CD4-positive, alpha-beta T cell treated with Interleukin-4 for 1 hour (primary cell): ENCODE measurements at regions not wholly inside any gene's neighbourhood (a gene's known extent, or its start where the extent isn't known, plus 50 kb on each side); places are given as distances from the start of the nearest gene placed in this dataset.
"Not testable (repeated sequence)": the region's sequence is repeated elsewhere in the genome, so short reads cannot be mapped to it uniquely, and the experiment has no call there.

Source experiments
- DNase-seq, 2 donors: peaks; one replicate each; pipeline ENCODE4 v3.0.0-alpha.2; 2020 to 2022

DNA sequence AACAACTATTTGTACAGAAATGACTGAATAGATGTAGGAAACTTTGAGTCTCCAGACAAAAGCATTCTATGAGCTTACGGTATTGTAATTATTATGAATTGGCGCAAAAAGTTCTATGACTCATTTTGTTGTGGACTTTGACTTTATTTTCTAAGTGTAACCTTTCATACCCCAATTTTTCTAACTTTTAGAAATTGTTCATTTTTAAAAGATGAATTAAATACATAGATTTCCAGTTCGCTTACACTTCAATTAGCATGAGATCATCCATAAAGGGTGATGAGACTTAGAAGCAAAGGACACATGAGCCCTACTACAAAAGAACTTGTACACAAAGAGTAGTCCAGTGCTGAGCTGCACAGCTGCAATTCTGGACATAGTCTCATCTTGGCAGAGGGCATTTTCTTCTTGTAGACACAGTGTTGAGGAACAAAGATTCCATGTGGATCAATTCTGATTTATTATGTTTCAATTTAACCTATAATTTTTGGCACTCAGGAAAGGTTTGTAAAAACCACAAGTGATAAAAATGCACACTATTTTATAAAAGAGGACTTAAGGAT, 431.1 kb downstream of the LRRIQ3 start:
- no peak for DNase-seq

DNA sequence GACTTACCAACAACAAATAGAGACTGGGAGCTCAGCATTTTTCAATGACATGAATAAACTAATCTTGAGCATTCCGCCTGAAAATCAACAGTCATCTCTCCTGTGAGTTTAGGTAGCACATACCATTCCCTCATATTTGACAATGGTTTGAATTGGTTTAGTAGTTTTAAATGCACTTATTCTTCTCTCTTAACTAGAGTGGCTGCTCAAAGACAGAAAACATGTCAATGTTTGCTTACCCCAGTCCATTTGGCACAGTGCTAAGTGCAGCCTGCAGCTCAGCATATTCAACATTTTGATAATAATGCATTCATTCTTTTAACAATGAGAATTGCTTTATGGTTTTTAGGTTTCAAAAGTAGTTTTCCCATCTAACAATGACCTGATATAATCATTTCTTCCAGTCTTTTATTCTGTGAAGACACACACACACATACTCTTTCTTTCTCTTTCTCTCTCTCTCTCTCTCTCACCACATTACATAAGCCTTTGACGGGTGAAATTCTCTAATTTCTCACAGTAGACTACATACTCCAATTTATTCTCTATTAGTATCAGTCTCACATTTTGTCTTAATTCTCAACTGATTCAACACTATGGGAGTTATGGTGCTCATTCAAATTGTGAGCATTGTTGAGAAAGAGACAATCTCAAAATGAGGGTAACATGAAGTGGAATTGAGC, 432.3 kb downstream of the LRRIQ3 start:
- DNase-seq: no peak

DNA sequence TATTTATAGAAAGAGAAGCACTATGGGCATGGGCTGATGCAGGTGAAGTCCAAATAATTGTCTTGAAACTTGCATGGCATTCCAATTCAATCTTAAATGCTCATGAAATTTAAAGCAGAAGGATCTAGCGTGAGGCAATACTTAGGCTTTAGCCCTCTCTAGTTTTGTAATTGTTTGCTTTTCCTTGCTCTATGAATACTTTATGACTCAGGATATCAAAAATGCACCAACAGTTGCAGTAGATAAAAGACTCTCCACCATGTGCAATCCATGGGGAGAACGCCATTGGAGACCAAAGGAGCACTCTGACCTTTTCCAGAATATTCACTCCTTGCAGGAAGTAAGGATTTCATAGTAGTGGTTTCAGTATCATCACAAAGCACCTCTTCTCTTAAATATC, 436.4 kb downstream of the LRRIQ3 start:
- DNase-seq: no peak

DNA sequence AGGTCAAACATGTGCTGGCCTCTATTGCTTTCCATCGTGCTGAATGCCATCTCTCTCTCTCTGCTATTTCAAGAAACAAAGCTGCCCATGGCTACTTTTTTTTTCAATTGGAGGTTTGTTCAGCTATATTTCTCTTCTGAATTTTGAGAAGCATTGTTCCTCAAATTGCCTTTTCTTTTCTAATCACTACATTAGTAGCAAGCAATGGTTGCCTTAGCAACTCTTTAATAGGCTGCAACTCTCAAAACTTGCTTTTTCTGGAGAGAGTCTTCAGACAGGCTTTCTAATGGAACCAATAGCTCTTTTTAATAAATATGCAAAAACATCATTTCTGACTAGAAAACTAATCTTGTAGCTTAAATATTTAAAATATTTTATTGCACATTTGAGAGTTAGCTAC, 439.0 kb downstream of the LRRIQ3 start:
- DNase-seq: no peak

GRCh38 chr1:73756817-73757216, 441.2 kb downstream of the LRRIQ3 start:
- DNase-seq: no peak

DNA sequence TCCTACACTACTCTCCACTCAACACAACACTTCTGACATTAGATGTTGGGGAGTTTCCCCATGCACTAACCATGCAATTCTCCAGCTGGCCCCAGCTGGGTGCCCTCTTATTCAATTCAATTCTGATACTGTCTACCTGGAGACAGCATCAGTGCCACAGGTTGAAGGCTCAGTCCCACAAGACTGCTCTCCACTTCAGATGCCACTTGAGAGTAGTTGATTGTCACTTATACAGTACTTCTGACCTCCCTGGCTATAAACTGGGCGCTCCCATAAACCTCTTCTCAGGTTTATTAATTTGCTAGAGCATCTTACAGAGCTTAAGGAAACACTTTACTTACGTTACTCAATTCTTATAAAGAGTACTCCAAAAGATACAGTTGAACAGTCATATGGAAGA, 442.3 kb downstream of the LRRIQ3 start:
- no peak for DNase-seq

DNA sequence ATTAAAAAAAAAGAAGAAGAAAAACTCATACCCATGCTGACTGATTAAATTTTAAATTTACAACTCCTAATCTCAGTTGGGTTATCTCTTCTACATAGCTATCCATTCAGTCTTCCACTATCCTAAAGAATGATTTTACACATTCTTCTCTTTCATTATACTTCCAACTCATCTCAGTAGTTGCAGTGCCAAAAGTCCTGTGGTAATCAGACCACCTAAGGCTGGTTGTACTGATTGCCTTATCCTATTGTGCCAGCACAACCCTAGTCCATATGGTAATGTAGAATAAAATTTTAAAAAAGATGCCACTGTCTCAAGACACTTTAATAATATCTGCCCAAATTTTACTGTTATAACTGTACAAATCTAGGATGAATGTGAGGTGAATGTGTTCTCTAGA, 448.0 kb downstream of the LRRIQ3 start:
- DNase-seq: no peak

DNA sequence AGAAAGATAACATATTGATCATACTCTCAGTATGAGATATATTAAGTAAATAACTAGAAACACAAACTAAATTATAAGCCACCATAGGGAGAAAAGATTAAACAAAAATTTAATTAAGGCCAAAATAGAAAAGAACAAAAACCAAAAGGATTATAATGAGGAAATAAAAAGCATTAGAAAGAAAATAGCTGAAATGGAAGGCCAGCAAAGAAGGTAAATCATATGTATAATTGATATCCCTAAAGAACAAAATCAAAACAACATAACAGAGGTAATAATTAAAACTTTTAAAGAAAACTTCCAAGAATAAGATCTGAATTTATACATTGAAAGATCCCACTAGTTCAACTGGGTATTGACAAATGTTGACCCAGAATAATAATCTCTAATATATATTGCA, 453.0 kb downstream of the LRRIQ3 start:
- no peak for DNase-seq

- DNase-seq: no peak
These were observed 461.9 kb downstream of the LRRIQ3 start for GRCh38 chr1:73736125-73736524.

DNA sequence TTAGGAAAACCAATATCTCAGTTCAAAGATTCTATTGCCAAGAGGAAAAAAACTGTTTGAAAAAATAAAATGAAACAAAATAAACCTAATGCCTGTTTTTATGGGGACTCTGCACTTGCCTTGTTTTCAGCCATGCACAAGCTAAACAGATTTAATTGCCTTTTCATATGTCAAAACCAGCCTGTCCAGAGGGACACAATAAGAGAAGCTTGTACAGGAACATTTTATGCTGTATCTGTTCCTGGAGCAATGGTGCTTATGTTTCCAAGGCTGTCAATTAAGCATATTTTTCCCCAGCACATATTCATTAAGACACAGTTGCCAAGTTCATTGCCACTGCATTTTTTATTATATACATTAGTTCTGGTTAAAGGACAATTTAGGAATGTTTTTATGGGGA, 470.9 kb downstream of the LRRIQ3 start:
- DNase-seq: no peak

GRCh38 chr1:73722055-73722454, 475.9 kb downstream of the LRRIQ3 start:
- no peak for DNase-seq

- no peak for DNase-seq
These were observed 480.0 kb downstream of the LRRIQ3 start for GRCh38 chr1:73717976-73718375.

DNA sequence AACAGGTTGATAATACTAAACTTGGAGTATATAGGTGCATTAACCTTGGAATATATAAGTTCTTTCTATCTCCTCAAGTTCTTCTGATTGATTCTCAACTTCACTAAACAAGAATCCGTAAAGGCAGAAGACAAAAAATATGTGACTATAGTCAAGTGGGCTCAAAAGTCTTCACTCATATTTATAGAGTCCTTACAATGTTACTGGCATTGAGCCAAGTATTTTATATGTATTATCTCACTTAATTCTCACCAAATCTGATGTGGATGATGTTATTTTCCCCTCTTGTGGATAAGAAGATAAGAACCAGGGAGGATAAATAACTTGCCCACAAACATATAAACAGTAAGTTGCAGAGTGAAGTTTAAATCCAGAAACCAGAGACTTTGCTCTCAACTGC, 486.9 kb downstream of the LRRIQ3 start:
- no peak for DNase-seq

DNA sequence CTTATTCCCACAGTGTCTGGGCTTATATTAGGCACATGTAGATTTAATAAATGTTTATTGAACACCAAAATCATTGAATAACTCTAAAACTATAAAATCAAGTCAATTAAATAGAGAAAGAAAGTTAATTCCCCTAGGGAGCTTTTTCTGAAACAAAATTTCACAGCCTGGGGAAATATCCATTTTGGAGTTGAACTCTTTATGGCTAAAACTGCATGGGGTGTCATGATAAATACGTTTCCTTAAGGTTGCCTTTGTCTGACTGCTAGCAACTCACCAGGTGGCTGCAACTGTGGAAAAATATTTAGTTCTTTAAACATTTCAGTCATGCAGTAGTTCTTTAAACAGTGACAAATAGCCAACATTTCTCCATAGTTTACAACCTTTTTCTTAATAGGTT, 496.1 kb downstream of the LRRIQ3 start:
- DNase-seq: no peak

DNA sequence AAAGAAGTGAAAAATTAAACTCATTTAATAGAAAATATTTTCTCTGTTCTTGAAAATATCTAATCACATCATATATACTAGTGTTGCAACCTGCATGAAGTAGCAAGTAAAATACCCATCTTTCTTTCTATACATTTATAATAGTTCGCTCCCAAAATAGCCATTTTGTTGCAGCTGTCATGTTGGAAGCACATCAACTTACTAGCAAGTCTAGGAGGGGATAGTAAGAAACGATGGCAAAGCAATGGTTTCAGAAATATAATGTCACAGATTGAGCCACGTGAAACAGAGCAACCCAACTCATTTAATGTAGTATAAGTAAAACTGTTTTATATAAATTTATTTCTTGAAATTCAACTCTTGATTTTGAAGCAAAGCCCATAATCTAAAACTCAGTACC, 521.8 kb downstream of the LRRIQ3 start:
- DNase-seq: no peak

DNA sequence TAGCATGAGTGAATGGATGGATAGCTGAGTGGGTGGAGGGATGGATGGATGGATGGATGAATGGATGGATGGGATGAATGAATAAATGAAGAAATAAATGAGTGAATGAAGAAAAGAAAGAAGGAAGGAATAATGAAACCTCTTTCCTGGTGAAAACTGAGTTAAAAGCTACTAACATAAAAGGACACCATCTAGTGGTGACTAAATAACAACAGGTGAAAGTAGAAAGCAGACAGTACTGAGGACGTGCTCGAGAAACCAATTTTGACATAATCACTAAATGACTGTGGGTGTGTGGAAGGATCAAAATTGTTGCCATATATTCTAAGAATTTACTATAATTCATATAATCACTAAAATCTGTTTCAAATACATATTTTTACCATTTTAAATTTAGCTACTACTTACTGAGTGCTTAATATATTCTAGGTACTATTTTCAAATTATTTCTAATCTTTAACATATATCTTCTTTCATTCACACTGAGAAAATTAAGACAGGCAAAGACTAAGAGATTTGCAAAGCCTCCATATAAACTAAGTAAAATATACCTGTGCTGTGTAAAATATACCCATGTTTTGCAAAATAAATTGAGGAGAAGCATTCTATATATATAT, 522.9 kb downstream of the LRRIQ3 start:
- no peak for DNase-seq

- DNase-seq: no peak
These were observed 524.0 kb downstream of the LRRIQ3 start for GRCh38 chr1:73673971-73674370.

- no peak for DNase-seq
These were observed 526.4 kb downstream of the LRRIQ3 start for GRCh38 chr1:73671530-73671929.

DNA sequence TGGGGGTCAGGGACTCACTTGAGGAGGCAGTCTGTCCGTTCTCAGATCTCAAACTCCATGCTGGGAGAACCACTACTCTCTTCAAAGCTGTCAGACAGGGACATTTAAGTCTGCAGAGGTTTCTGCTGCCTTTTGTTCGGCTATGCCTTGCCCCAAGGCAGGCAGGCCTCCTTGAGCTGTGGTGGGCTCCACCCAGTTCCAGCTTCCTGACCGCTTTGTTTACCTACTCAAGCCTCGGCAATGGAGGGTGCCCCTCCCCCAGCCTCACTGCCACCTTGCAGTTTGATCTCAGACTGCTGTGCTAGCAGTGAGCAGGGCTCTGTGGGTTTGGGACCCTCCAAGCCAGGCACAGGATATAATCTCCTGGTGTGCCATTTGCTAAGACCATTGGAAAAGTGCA, 530.0 kb downstream of the LRRIQ3 start:
- not testable (repeated sequence) for DNase-seq

- DNase-seq: no peak
These were observed 535.5 kb downstream of the LRRIQ3 start for GRCh38 chr1:73662526-73662925.

DNA sequence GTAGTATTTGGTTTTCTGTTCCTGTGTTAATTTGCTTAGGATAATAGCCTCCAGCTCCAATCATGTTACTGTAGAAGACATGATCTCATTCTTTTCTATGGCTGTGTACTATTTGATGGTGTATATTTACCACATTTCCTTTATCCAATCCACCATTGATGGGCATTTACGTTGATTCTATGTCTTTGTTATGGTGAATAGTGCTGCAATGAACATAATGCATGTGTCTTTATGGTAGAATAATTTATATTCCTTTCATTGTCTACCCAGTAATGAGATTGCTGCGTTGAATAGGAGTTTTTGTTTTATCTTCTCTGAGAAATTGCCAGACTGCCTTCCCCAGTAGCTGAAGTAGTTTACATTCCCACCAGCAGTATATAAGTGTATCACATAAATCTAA, 538.8 kb downstream of the LRRIQ3 start:
- no peak for DNase-seq

DNA sequence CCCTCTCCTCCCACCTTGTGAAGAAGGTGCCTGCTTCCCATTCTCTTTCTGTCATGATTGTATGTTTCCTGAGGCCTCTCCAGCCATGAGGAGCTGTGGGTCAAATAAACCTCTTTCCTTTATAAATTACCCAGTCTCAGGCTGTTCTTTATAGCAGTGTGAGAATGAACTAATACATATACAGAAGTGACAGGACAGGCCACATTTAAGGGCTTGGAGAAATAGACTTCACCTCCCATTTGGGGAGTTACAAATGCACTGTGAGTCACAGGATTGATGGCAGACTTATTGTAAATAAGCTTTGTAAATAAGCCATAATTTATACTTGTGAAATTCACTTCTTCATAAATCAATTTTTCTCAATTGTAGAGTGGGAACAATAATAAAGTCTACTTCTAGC, 543.3 kb downstream of the LRRIQ3 start:
- no peak for DNase-seq

GRCh38 chr1:73644198-73644597, 553.8 kb downstream of the LRRIQ3 start:
- no peak for DNase-seq

GRCh38 chr1:73639494-73639893, 558.5 kb downstream of the LRRIQ3 start:
- DNase-seq: no peak

- no peak for DNase-seq
These were observed 560.7 kb downstream of the LRRIQ3 start for GRCh38 chr1:73637264-73637663.
